Mucosa of stomach (tissue), 1 donor: ENCODE measurements at regions not wholly inside any gene's neighbourhood (a gene's known extent, or its start where the extent isn't known, plus 50 kb on each side); places are given as distances from the start of the nearest gene placed in this dataset.

Experiments
- H3K27me3 ChIP-seq: one replicate; pipeline ENCODE4 v1.7.0; 2013; ENCODE audit warnings: mild to moderate bottlenecking, low read length; ENCODE audit not compliant: control insufficient read depth, insufficient read depth
- H3K36me3 ChIP-seq: one replicate; pipeline ENCODE4 v1.7.0; 2013; ENCODE audit warnings: low read length; ENCODE audit not compliant: control insufficient read depth, insufficient read depth
- H3K4me1 ChIP-seq: one replicate; pipeline ENCODE4 v1.7.0; 2013; ENCODE audit warnings: mild to moderate bottlenecking, low read length; ENCODE audit not compliant: control insufficient read depth, insufficient read depth
- H3K4me3 ChIP-seq: one replicate; pipeline ENCODE4 v1.7.0; 2013; ENCODE audit warnings: low read length
- H3K9ac ChIP-seq: one replicate; pipeline ENCODE4 v1.7.0; 2013; ENCODE audit warnings: mild to moderate bottlenecking, low read length, moderate library complexity
- H3K9me3 ChIP-seq: one replicate; pipeline ENCODE4 v1.7.0; 2013; ENCODE audit warnings: mild to moderate bottlenecking, low read length, moderate library complexity; ENCODE audit not compliant: control insufficient read depth
- donor health status: Pancreatic carcinoma.

- peaks cover 6% of the 10 kb centered on the region for H3K4me1 ChIP-seq
- H3K9me3 ChIP-seq, result no peaks in the 10 kb centered on the region
- H3K9ac ChIP-seq, result no peak overlapping the region
- H3K27me3 ChIP-seq, result peaks cover 6% of the 10 kb centered on the region
- H3K36me3 ChIP-seq, result no peaks in the 10 kb centered on the region
- H3K4me3 ChIP-seq, result no peak overlapping the region
These were observed 130.7 kb upstream of the NECTIN1 start for GRCh38 chr11:119859684-119860083.

DNA sequence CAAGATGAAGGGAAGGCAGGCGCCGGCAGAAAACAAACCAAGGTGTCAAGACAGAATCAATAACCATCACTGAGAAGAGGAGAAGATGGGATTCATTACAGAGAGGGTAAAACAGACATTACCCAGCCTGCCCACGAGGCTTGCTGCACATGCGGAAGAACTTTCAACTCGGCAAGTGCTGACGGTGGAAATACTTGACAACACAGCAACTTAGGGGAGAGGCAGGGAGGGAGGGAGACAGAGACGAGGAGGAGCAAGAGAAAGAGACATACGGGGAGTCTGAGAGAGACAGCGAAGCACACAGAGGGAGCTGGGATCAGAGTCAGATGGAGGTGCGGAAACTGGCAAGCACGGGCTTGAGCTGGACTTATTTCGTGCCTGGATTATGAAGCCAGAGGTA lies 129.3 kb upstream of the NECTIN1 start:
- H3K9me3 ChIP-seq, result no peaks in the 10 kb centered on the region
- no peak overlapping the region for H3K4me3 ChIP-seq
- H3K27me3 ChIP-seq, result peaks cover 6% of the 10 kb centered on the region
- no peaks in the 10 kb centered on the region for H3K36me3 ChIP-seq
- H3K4me1 ChIP-seq, result no peaks in the 10 kb centered on the region
- H3K9ac ChIP-seq, result no peak overlapping the region

- no peak overlapping the region for H3K4me3 ChIP-seq
- H3K27me3 ChIP-seq, result peaks cover 6% of the 10 kb centered on the region
- H3K9me3 ChIP-seq, result no peaks in the 10 kb centered on the region
- no peak overlapping the region for H3K9ac ChIP-seq
- H3K36me3 ChIP-seq, result no peaks in the 10 kb centered on the region
- H3K4me1 ChIP-seq, result no peaks in the 10 kb centered on the region
These were observed 127.9 kb upstream of the NECTIN1 start for GRCh38 chr11:119856681-119857485.

DNA sequence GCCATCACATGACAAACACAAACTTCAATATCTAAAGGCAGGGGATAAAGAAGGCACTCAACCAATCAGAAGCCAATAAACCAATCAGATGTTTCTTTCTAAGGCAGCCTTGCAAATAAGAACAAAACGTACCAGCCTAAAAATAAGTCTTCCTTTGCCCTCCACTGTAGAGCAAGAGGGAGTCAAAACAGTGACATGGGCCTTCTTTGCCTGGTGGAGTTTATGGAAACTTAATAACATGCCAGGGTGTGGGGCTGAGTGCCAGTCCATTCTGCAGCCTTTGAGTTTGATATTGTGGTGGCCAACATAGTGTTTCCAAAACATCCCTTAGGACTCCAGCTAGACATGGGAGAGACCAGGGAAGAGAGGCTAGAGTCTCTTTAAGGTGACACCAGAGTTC lies 126.1 kb upstream of the NECTIN1 start:
- H3K27me3 ChIP-seq, result peaks cover 3% of the 10 kb centered on the region
- H3K9me3 ChIP-seq, result no peaks in the 10 kb centered on the region
- no peak overlapping the region for H3K4me3 ChIP-seq
- no peaks in the 10 kb centered on the region for H3K4me1 ChIP-seq
- H3K9ac ChIP-seq, result no peak overlapping the region
- H3K36me3 ChIP-seq, result no peaks in the 10 kb centered on the region

DNA sequence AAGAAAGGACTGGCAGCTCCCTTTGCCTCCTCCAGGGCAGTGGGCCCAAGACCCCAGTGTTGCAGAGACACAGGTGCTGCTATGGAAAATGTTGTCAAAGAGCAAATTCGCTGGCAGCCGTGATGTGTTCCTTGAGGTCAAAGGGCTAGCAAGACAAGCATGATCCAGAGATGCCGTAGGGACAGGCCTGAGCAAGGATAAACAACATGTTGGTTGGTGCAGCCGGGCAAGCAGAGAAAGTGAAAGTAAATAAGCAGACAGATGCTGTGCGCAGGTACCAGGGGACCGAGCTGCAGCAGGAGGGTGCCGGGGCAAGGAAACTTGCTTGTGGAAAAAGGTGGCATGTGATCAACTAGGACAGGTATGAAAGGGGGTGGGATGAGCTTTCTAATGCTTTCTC lies 125.5 kb upstream of the NECTIN1 start:
- H3K36me3 ChIP-seq, result no peaks in the 10 kb centered on the region
- no peaks in the 10 kb centered on the region for H3K9me3 ChIP-seq
- H3K4me1 ChIP-seq, result no peaks in the 10 kb centered on the region
- H3K4me3 ChIP-seq, result no peak overlapping the region
- H3K27me3 ChIP-seq, result peaks cover 3% of the 10 kb centered on the region
- H3K9ac ChIP-seq, result no peak overlapping the region

DNA sequence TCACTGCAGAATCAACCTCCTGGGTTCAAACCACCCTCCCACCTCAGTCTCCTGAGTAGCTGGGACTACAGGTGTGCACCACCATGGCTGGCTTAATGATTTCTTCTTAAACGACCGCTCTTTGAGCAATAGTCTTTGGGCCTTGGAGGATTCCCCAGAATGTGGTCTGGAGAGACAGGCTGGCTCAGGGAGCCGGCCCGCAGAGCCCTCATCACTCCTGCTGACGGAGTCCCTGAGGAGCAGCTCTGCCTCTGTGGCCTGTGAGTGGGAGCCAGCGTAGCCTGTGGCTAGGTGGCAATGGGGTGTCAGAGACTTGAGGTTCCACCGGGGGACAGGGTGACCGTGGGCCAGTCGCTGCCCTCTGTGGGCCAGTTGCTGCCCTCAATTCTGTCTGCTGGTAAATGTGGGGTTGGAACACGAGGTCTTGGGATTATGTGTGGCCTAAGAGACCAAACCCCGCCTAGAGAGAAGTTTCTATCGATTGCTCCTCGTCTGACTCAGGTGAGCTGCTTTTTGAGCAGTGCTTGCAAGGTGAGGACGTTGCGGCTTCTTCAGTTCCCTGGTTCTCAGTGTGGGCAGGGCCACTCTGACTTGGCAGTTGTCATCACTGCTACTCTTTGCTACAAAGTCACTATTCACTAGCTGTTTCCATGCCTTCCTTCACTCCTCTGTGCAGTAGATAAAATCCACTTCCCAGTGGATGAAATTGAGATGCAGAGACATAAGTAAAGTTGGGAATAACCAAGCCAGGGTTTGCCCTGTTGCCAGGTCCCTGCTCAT lies 124.8 kb upstream of the NECTIN1 start:
- Histone ChIP-seq H3K4me1 (no peaks in the 10 kb centered on the region), H3K4me3 (no peak overlapping the region), H3K36me3 (no peaks in the 10 kb centered on the region), H3K9me3 (no peaks in the 10 kb centered on the region), H3K9ac (no peak overlapping the region), H3K27me3 (peaks cover 3% of the 10 kb centered on the region)

DNA sequence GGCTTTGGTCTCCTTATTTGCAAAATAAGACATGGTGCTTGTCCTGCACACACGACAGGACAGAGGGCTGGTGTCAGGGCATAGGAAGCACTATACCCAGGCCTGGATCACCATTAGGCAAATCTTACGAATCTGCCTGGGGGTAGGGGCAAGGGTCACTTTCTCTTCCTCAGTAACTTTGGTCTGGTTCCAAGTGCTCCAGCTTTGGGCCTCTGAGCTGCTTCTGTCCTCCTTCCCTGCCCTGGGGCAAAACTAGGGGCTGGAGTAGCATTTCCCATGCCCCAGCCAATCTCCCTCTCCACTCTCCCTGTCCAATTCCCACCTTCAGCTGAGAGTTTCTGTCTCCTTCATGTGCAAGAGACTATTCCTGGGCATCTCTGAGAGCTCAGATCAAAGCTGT lies 123.7 kb upstream of the NECTIN1 start:
- H3K9me3 ChIP-seq, result no peaks in the 10 kb centered on the region
- no peaks in the 10 kb centered on the region for H3K4me1 ChIP-seq
- H3K27me3 ChIP-seq, result peaks cover 3% of the 10 kb centered on the region
- no peak overlapping the region for H3K4me3 ChIP-seq
- H3K36me3 ChIP-seq, result no peaks in the 10 kb centered on the region
- H3K9ac ChIP-seq, result no peak overlapping the region

GRCh38 chr11:119850822-119851409 lies 121.9 kb upstream of the NECTIN1 start:
- Histone ChIP-seq H3K9ac (no peak overlapping the region), H3K4me3 (no peak overlapping the region), H3K36me3 (no peaks in the 10 kb centered on the region), H3K27me3 (no peaks in the 10 kb centered on the region), H3K4me1 (no peaks in the 10 kb centered on the region), H3K9me3 (no peaks in the 10 kb centered on the region)

DNA sequence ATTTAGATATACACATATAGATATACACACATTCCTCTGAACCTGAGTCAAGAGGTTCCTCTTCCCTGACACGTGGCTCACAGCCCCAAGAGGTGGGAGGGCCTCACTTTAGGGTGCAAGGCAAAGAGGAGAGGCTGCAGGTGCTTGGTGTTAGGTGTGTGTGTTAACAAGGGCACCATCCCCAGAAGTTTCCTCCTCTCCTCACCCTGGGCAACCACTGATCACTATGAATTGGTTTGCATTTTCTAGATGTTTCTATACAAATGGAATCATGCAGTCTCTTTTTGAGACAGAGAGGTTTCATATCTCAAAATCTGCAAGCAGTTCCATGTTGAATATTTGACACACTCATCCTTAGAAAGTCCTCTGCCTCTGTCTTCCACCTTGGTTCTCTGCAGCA lies 120.9 kb upstream of the NECTIN1 start:
- Histone ChIP-seq H3K4me1 (no peaks in the 10 kb centered on the region), H3K9ac (no peak overlapping the region), H3K27me3 (no peaks in the 10 kb centered on the region), H3K36me3 (no peaks in the 10 kb centered on the region), H3K9me3 (no peaks in the 10 kb centered on the region), H3K4me3 (no peak overlapping the region)

- Histone ChIP-seq H3K9me3 (no peaks in the 10 kb centered on the region), H3K4me3 (no peak overlapping the region), H3K27me3 (no peaks in the 10 kb centered on the region)
These were observed 118.9 kb upstream of the NECTIN1 start for GRCh38 chr11:119847853-119848252.

GRCh38 chr11:119846374-119846773 lies 117.4 kb upstream of the NECTIN1 start:
- H3K9me3 ChIP-seq, result no peaks in the 10 kb centered on the region
- no peaks in the 10 kb centered on the region for H3K4me1 ChIP-seq
- H3K9ac ChIP-seq, result no peak overlapping the region
- H3K4me3 ChIP-seq, result no peak overlapping the region
- no peaks in the 10 kb centered on the region for H3K36me3 ChIP-seq
- H3K27me3 ChIP-seq, result no peaks in the 10 kb centered on the region

More at GRCh38 chr11:119847853-119848252, 118.9 kb upstream of the NECTIN1 start:
- no peaks in the 10 kb centered on the region for H3K4me1 ChIP-seq
- no peak overlapping the region for H3K9ac ChIP-seq
- no peaks in the 10 kb centered on the region for H3K36me3 ChIP-seq

DNA sequence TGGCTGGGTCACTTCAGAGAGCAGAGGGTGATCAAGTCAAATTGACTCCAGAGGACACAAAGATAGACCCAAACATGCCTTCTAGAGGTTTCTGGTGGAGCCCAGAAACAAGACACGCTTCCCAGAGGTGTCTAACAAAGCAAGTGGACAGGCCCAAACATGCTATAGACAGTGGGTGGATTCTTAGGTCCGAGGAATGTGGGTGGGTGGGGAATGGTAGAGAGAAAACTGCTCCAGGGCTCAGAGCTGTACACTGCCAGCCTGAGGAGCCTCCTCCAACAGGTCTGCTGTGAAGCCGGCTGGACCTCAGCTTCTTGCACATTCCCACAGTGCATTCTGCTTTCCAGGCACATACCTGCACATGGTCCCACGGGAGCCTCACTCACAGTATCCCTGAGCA lies 116.8 kb upstream of the NECTIN1 start:
- H3K27me3 ChIP-seq, result no peaks in the 10 kb centered on the region
- no peak overlapping the region for H3K9ac ChIP-seq
- no peak overlapping the region for H3K4me3 ChIP-seq
- no peaks in the 10 kb centered on the region for H3K9me3 ChIP-seq
- H3K4me1 ChIP-seq, result no peaks in the 10 kb centered on the region
- H3K36me3 ChIP-seq, result no peaks in the 10 kb centered on the region
